H9 (cell line): ENCODE measurements at regions not wholly inside any gene's neighbourhood (a gene's known extent, or its start where the extent isn't known, plus 50 kb on each side); places are given as distances from the start of the nearest gene placed in this dataset.

ENCODE experiments used
- DNase-seq: peaks from one replicate; pipeline ENCODE4 v3.0.0-alpha.2; 2017
- H2AFZ ChIP-seq: one replicate; pipeline ENCODE4 v1.6.1; 2013; ENCODE audit warnings: mild to moderate bottlenecking, low read length, control low read depth, moderate library complexity
- H2AK5ac ChIP-seq: 2 replicates; pipeline ENCODE4 v1.6.1; 2013; ENCODE audit warnings: low read length, control low read depth, mixed read lengths; ENCODE audit not compliant: insufficient read length
- H2BK120ac ChIP-seq: one replicate; pipeline ENCODE4 v1.6.1; 2013; ENCODE audit warnings: low read depth, mild to moderate bottlenecking, low read length, control low read depth, inconsistent platforms; ENCODE audit not compliant: poor library complexity, severe bottlenecking
- H2BK12ac ChIP-seq: 2 replicates; pipeline ENCODE4 v1.6.1; 2013; ENCODE audit warnings: low read length, control low read depth, mixed read lengths, low read depth; ENCODE audit not compliant: insufficient read length
- H2BK15ac ChIP-seq: 2 replicates; pipeline ENCODE4 v1.6.1; 2013; ENCODE audit warnings: low read depth, low read length, control low read depth
- H2BK20ac ChIP-seq: one replicate; pipeline ENCODE4 v1.6.1; 2013; ENCODE audit warnings: low read depth, mild to moderate bottlenecking, low read length, control low read depth, inconsistent platforms; ENCODE audit not compliant: poor library complexity, severe bottlenecking
- H2BK5ac ChIP-seq: 2 replicates; pipeline ENCODE4 v1.6.1; 2013; ENCODE audit warnings: low read length, control low read depth, mixed read lengths; ENCODE audit not compliant: insufficient read length
- H3K14ac ChIP-seq: 2 replicates; pipeline ENCODE4 v1.6.1; 2013; ENCODE audit warnings: low read length, control low read depth; ENCODE audit not compliant: insufficient read depth
- H3K18ac ChIP-seq: 2 replicates; pipeline ENCODE4 v1.6.1; 2013; ENCODE audit warnings: low read depth, mild to moderate bottlenecking, mixed read lengths, low read length, control low read depth; ENCODE audit not compliant: insufficient read length
- H3K23ac ChIP-seq: 2 replicates; pipeline ENCODE4 v1.6.1; 2013; ENCODE audit warnings: low read length, control low read depth, mixed read lengths, low read depth; ENCODE audit not compliant: insufficient read length
- H3K23me2 ChIP-seq: 2 replicates; pipeline ENCODE4 v1.6.1; 2013; ENCODE audit warnings: low read depth, mild to moderate bottlenecking, mixed read lengths, low read length, control low read depth; ENCODE audit not compliant: insufficient read length, poor library complexity, severe bottlenecking
- H3K27ac ChIP-seq: 2 replicates; pipeline ENCODE4 v1.5.1; 2013; ENCODE audit warnings: low read length, control low read depth, mixed read lengths, low read depth; ENCODE audit not compliant: insufficient read length
- H3K27me3 ChIP-seq: 2 replicates; pipeline ENCODE4 v1.6.1; 2013; ENCODE audit warnings: low read length, control low read depth, inconsistent platforms; ENCODE audit not compliant: insufficient read depth
- H3K4ac ChIP-seq: 2 replicates; pipeline ENCODE4 v1.6.1; 2013; ENCODE audit warnings: low read depth, mild to moderate bottlenecking, control low read depth, inconsistent platforms, low read length, moderate library complexity
- H3K4me1 ChIP-seq: 2 replicates; pipeline ENCODE4 v1.6.1; 2013; ENCODE audit warnings: low read length, control low read depth, inconsistent platforms; ENCODE audit not compliant: insufficient read depth
- H3K4me2 ChIP-seq: 2 replicates; pipeline ENCODE4 v1.6.1; 2013; ENCODE audit warnings: low read length, control low read depth, mixed read lengths; ENCODE audit not compliant: insufficient read length, insufficient read depth
- H3K56ac ChIP-seq: 2 replicates; pipeline ENCODE4 v1.6.1; 2013; ENCODE audit warnings: low read depth, mild to moderate bottlenecking, mixed read lengths, low read length, control low read depth; ENCODE audit not compliant: insufficient read length
- H3K79me1 ChIP-seq: 2 replicates; pipeline ENCODE4 v1.6.1; 2013; ENCODE audit warnings: low read depth, mild to moderate bottlenecking, moderate library complexity, low read length, control low read depth, inconsistent platforms; ENCODE audit not compliant: insufficient read depth, poor library complexity, severe bottlenecking
- H3K79me2 ChIP-seq: 2 replicates; pipeline ENCODE4 v1.6.1; 2013; ENCODE audit warnings: low read length, control low read depth, inconsistent platforms; ENCODE audit not compliant: insufficient read depth
- H3K9ac ChIP-seq: 2 replicates; pipeline ENCODE4 v1.6.1; 2013; ENCODE audit warnings: low read length, control low read depth, mixed read lengths; ENCODE audit not compliant: insufficient read length; ENCODE audit errors: extremely low read depth
- H3K9me3 ChIP-seq: one replicate; pipeline ENCODE4 v1.6.1; 2013; ENCODE audit warnings: low read depth, low read length, inconsistent platforms; ENCODE audit not compliant: control insufficient read depth
- H3T11ph ChIP-seq: one replicate; pipeline ENCODE4 v1.6.1; 2013; ENCODE audit warnings: mild to moderate bottlenecking, low read length, control low read depth, inconsistent platforms
- H4K20me1 ChIP-seq: one replicate; pipeline ENCODE4 v1.6.1; 2013; ENCODE audit not compliant: control insufficient read depth, insufficient read length, insufficient read depth
- H4K5ac ChIP-seq: 2 replicates; pipeline ENCODE4 v1.6.1; 2013; ENCODE audit warnings: low read depth, mild to moderate bottlenecking, mixed read lengths, low read length, control low read depth; ENCODE audit not compliant: insufficient read length
- H4K8ac ChIP-seq: replicated peaks from 2 replicates; pipeline ENCODE4 v1.6.1; 2013; ENCODE audit warnings: low read length, control low read depth, mixed read lengths, low read depth; ENCODE audit not compliant: insufficient read length
- H4K91ac ChIP-seq: 2 replicates; pipeline ENCODE4 v1.6.1; 2013; ENCODE audit warnings: low read depth, mild to moderate bottlenecking, moderate library complexity, mixed read lengths, low read length, control low read depth; ENCODE audit not compliant: insufficient read length
- H3K27ac Mint-ChIP-seq, 3 experiments: 2 replicates in 2 of 3; 3 replicates in 1 of 3; pipeline ENCODE4 v1.8.0; 2020 to 2021; ENCODE audit warnings: mixed read lengths in 3 of 3, mild to moderate bottlenecking in 1 of 3, moderate library complexity in 1 of 3
- H3K27me3 Mint-ChIP-seq: 2 replicates; pipeline ENCODE4 v1.8.0; 2021; ENCODE audit warnings: low read depth, mild to moderate bottlenecking, moderate library complexity, mixed read lengths
- H3K36me3 Mint-ChIP-seq, 3 experiments: 2 replicates in 2 of 3; 3 replicates in 1 of 3; pipeline ENCODE4 v1.8.0; 2020 to 2021; ENCODE audit warnings: low read depth in 3 of 3, mixed read lengths in 3 of 3; ENCODE audit not compliant: insufficient read depth in 1 of 3
- H3K4me1 Mint-ChIP-seq, 2 experiments: 2 replicates each; pipeline ENCODE4 v1.8.0; 2020; ENCODE audit warnings: mixed read lengths in 2 of 2
- H3K4me3 Mint-ChIP-seq, 2 experiments: 2 replicates in 1 of 2; 3 replicates in 1 of 2; pipeline ENCODE4 v1.8.0; 2020 to 2021; ENCODE audit warnings: mild to moderate bottlenecking in 2 of 2, mixed read lengths in 2 of 2, moderate library complexity in 1 of 2
- H3K9me3 Mint-ChIP-seq, 2 experiments: 2 replicates in 1 of 2; 3 replicates in 1 of 2; pipeline ENCODE4 v1.8.0; 2020; ENCODE audit warnings: mild to moderate bottlenecking in 2 of 2, mixed read lengths in 2 of 2, moderate library complexity in 1 of 2
- CTCF ChIP-seq: fragments of 200-600 bp; sonication (generic); conservative IDR thresholded peaks from 3 replicates; pipeline ENCODE4 v1.8.0; 2021; ENCODE audit warnings: antibody characterized with exemption, mild to moderate bottlenecking
- WGBS: extraction: QIAGEN DNeasy Blood & Tissue Kit; methylation state at CpG from one replicate; pipeline ENCODE4 v1.1.7; 2013; ENCODE audit warnings: missing lambda C conversion rate, low lambda C conversion rate, mixed read lengths; ENCODE audit not compliant: insufficient read length; ENCODE audit errors: extremely low coverage; 5-methylcytosine and 5-hydroxymethylcytosine counted together

- Mint-ChIP-seq H3K9me3 (no peaks in the 10 kb centered on the region), H3K27ac (peak overlapping the region in 2 of 3 experiments; percentile 49 to 59; a peak in 2 of 7 replicates), H3K36me3 (no peaks in the 10 kb centered on the region), H3K27me3 (peaks cover 37% of the 10 kb centered on the region), H3K4me3 (no peak overlapping the region), H3K4me1 (peaks cover 33 to 43% of the 10 kb centered on the region in 2 experiments)
- WGBS = no CpG with 5 or more reads among the region's 5 CpGs
- H3K9me3 ChIP-seq = no peaks in the 10 kb centered on the region
- no peak overlapping the region for H3K27ac ChIP-seq
- H3K9ac ChIP-seq = no peak overlapping the region
- no peak overlapping the region for H2BK15ac ChIP-seq
- H3K4ac ChIP-seq = no peak overlapping the region
- no peak overlapping the region for H2AFZ ChIP-seq
- no peak for TF ChIP-seq CTCF
- no peaks in the 10 kb centered on the region; the same call in 1 of the 2 replicates for H3K27me3 ChIP-seq
- H3K79me2 ChIP-seq = no peaks in the 10 kb centered on the region
- H3K23me2 ChIP-seq = peaks cover 6% of the 10 kb centered on the region
- no peak overlapping the region for H2BK12ac ChIP-seq
- DNase-seq = no peak
- H2BK120ac ChIP-seq = no peak overlapping the region
- H3K23ac ChIP-seq = no peak overlapping the region
- H2AK5ac ChIP-seq = no peak overlapping the region
- H3T11ph ChIP-seq = no peak overlapping the region
- no peak overlapping the region for H4K8ac ChIP-seq
- H3K14ac ChIP-seq = no peak overlapping the region
- H4K20me1 ChIP-seq = no peaks in the 10 kb centered on the region
- no peak overlapping the region for H4K5ac ChIP-seq
- no peak overlapping the region for H2BK20ac ChIP-seq
- no peak overlapping the region for H3K4me2 ChIP-seq
- H2BK5ac ChIP-seq = no peak overlapping the region
- H4K91ac ChIP-seq = no peak overlapping the region
- H3K56ac ChIP-seq = no peak overlapping the region
- peaks cover 6% of the 10 kb centered on the region; the same call in 1 of the 2 replicates for H3K4me1 ChIP-seq
- H3K18ac ChIP-seq = no peak overlapping the region
- no peaks in the 10 kb centered on the region for H3K79me1 ChIP-seq
Observed at GRCh38 chr4:140251571-140251970, 97.6 kb upstream of the MAML3 start.
